Thoracic aorta (tissue), 2 donors: ENCODE measurements at regions not wholly inside any gene's neighbourhood (a gene's known extent, or its start where the extent isn't known, plus 50 kb on each side); places are given as distances from the start of the nearest gene placed in this dataset.

ENCODE experiments used
- ATAC-seq: fragments of 150-250 bp; one replicate; pipeline ENCODE4 v1.8.0; 2017; ENCODE audit warnings: low read depth; ENCODE audit not compliant: insufficient number of reproducible peaks, low FRiP score
- DNase-seq: peaks from one replicate; pipeline ENCODE4 v3.0.0-alpha.2; 2020; ENCODE audit warnings: low spot score
- H3K27ac ChIP-seq, 2 donors: fragments of 200-600 bp; sonication (generic); 1 replicate in 1 of 2; 2 replicates in 1 of 2; pipeline ENCODE4 v1.5.1; 2016; ENCODE audit warnings: mild to moderate bottlenecking in 2 of 2, moderate library complexity in 2 of 2
- H3K27me3 ChIP-seq: fragments of 200-600 bp; sonication (generic); replicated peaks from 2 replicates; pipeline ENCODE4 v1.6.0; 2016; ENCODE audit warnings: mild to moderate bottlenecking; ENCODE audit not compliant: insufficient read depth
- H3K36me3 ChIP-seq: fragments of 200-600 bp; sonication (generic); one replicate; pipeline ENCODE4 v1.5.1; 2016
- H3K4me1 ChIP-seq, 2 donors: fragments of 200-600 bp; sonication (generic); 1 replicate in 1 of 2; 2 replicates in 1 of 2; pipeline versions ENCODE4 v1.5.1 to v1.6.0; 2016; ENCODE audit warnings: low read depth in 2 of 2, mild to moderate bottlenecking in 1 of 2; ENCODE audit not compliant: control insufficient read depth in 1 of 2
- H3K4me3 ChIP-seq: fragments of 200-600 bp; sonication (generic); 2 replicates; pipeline ENCODE4 v1.5.1; 2016; ENCODE audit warnings: mild to moderate bottlenecking
- H3K9me3 ChIP-seq: fragments of 200-600 bp; sonication (generic); 2 replicates; pipeline ENCODE4 v1.5.1; 2016
- CTCF ChIP-seq: fragments of 200-600 bp; sonication (generic); IDR thresholded peaks from one replicate; pipeline ENCODE4 v1.5.1; 2019; ENCODE audit warnings: antibody characterized with exemption

GRCh38 chr1:239261521-239261920, 124.8 kb upstream of the CHRM3 start:
- no peaks in the 10 kb centered on the region for H3K4me1 ChIP-seq
- TF ChIP-seq CTCF: no peak
- H3K27ac ChIP-seq: no peak overlapping the region

GRCh38 chr1:239260842-239261241, 125.5 kb upstream of the CHRM3 start:
- no peak overlapping the region for H3K4me3 ChIP-seq
- H3K27ac ChIP-seq: no peak overlapping the region
- no peaks in the 10 kb centered on the region for H3K9me3 ChIP-seq
- no peaks in the 10 kb centered on the region for H3K4me1 ChIP-seq
- no peaks in the 10 kb centered on the region for H3K27me3 ChIP-seq
- no peak for TF ChIP-seq CTCF
- H3K36me3 ChIP-seq: no peaks in the 10 kb centered on the region
- ATAC-seq (no peak), DNase-seq (no peak)

More at GRCh38 chr1:239261521-239261920, 124.8 kb upstream of the CHRM3 start:
- no peaks in the 10 kb centered on the region for H3K36me3 ChIP-seq
- no peaks in the 10 kb centered on the region for H3K9me3 ChIP-seq
- ATAC-seq: no peak
- no peak overlapping the region for H3K4me3 ChIP-seq
- no peak for DNase-seq
- no peaks in the 10 kb centered on the region for H3K27me3 ChIP-seq

GRCh38 chr1:239255628-239256160, 130.7 kb upstream of the CHRM3 start:
- no peak overlapping the region for H3K4me3 ChIP-seq
- TF ChIP-seq CTCF: no peak
- ATAC-seq: no peak
- no peaks in the 10 kb centered on the region for H3K4me1 ChIP-seq
- H3K9me3 ChIP-seq: no peaks in the 10 kb centered on the region
- no peaks in the 10 kb centered on the region for H3K36me3 ChIP-seq
- no peaks in the 10 kb centered on the region for H3K27me3 ChIP-seq
- no peak overlapping the region for H3K27ac ChIP-seq
- no peak for DNase-seq

- no peaks in the 10 kb centered on the region for H3K4me1 ChIP-seq
- H3K36me3 ChIP-seq: no peaks in the 10 kb centered on the region
- DNase-seq (no peak), ATAC-seq (no peak)
- no peak overlapping the region for H3K4me3 ChIP-seq
- H3K27me3 ChIP-seq: no peaks in the 10 kb centered on the region
- no peaks in the 10 kb centered on the region for H3K9me3 ChIP-seq
- H3K27ac ChIP-seq: no peak overlapping the region
- TF ChIP-seq CTCF: no peak
Observed at GRCh38 chr1:239254999-239255398, 131.4 kb upstream of the CHRM3 start.

GRCh38 chr1:239253032-239253431, 133.3 kb upstream of the CHRM3 start:
- H3K27me3 ChIP-seq: no peaks in the 10 kb centered on the region
- no peaks in the 10 kb centered on the region for H3K4me1 ChIP-seq
- ATAC-seq (no peak), DNase-seq (no peak)
- no peak overlapping the region for H3K27ac ChIP-seq
- H3K36me3 ChIP-seq: no peaks in the 10 kb centered on the region
- H3K9me3 ChIP-seq: no peaks in the 10 kb centered on the region
- no peak overlapping the region for H3K4me3 ChIP-seq
- TF ChIP-seq CTCF: no peak
